ENCODE measurements at regions not wholly inside any gene's neighbourhood (a gene's known extent, or its start where the extent isn't known, plus 50 kb on each side); places are given as distances from the start of the nearest gene placed in this dataset.
"Not testable (repeated sequence)": the region's sequence is repeated elsewhere in the genome, so short reads cannot be mapped to it uniquely, and the experiment has no call there.

DNA sequence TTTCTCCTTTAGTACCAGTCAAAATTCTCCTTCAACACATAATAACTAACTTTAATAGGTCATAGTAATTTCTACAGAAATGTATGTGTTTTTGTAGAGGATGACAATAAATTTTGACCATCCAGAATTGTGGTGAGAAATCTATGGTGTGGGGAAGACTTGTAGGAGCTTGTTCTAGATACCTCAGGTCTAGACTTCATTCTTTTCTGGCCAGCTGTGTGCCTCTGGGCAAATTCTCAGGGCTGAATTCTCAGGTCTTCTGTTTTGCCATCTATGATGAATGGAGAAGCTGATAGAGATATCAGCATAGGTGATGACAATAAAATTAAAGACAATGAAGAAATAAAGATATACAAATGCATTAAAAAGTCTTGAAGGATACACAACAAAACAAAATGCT, 298.6 kb upstream of the MEF2C start:
- Histone ChIP-seq H3K4me3 (no peak overlapping the region), H3K4me1 (no peaks in the 10 kb centered on the region), H3K27me3 (ENCODE audit: low read depth) (no peaks in the 10 kb centered on the region), H3K36me3 (no peaks in the 10 kb centered on the region), H3K9me3 (replicated peaks) (no peaks in the 10 kb centered on the region), H3K27ac (replicated peaks) (no peak overlapping the region)
- intact Hi-C loops (cut with micrococcal nuclease) = no loop called here
- TF ChIP-seq, protein P1, sequence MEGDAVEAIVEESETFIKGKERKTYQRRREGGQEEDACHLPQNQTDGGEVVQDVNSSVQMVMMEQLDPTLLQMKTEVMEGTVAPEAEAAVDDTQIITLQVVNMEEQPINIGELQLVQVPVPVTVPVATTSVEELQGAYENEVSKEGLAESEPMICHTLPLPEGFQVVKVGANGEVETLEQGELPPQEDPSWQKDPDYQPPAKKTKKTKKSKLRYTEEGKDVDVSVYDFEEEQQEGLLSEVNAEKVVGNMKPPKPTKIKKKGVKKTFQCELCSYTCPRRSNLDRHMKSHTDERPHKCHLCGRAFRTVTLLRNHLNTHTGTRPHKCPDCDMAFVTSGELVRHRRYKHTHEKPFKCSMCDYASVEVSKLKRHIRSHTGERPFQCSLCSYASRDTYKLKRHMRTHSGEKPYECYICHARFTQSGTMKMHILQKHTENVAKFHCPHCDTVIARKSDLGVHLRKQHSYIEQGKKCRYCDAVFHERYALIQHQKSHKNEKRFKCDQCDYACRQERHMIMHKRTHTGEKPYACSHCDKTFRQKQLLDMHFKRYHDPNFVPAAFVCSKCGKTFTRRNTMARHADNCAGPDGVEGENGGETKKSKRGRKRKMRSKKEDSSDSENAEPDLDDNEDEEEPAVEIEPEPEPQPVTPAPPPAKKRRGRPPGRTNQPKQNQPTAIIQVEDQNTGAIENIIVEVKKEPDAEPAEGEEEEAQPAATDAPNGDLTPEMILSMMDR (IDR thresholded peaks at IDR 0.05; ENCODE audit: borderline replicate concordance) = no peak
- no peak for DNase-seq

GRCh38 chr5:89179731-89180130, 296.7 kb upstream of the MEF2C start:
- Histone ChIP-seq H3K4me1 (no peaks in the 10 kb centered on the region), H3K27ac (replicated peaks) (no peak overlapping the region), H3K27me3 (ENCODE audit: low read depth) (no peaks in the 10 kb centered on the region), H3K4me3 (no peak overlapping the region), H3K36me3 (no peaks in the 10 kb centered on the region), H3K9me3 (replicated peaks) (no peaks in the 10 kb centered on the region)
- DNase-seq = no peak
- intact Hi-C loops (cut with micrococcal nuclease) = no loop called here
- TF ChIP-seq, protein P1 (IDR thresholded peaks at IDR 0.05; ENCODE audit: borderline replicate concordance) = no peak

GRCh38 chr5:89178541-89178940, 295.6 kb upstream of the MEF2C start:
- Histone ChIP-seq H3K36me3 (no peaks in the 10 kb centered on the region), H3K9me3 (replicated peaks) (no peaks in the 10 kb centered on the region), H3K4me3 (no peak overlapping the region), H3K4me1 (no peaks in the 10 kb centered on the region), H3K27me3 (ENCODE audit: low read depth) (no peaks in the 10 kb centered on the region), H3K27ac (replicated peaks) (no peak overlapping the region)
- TF ChIP-seq, protein P1 (IDR thresholded peaks at IDR 0.05; ENCODE audit: borderline replicate concordance) = no peak
- DNase-seq = no peak
- intact Hi-C loops (cut with micrococcal nuclease) = no loop called here

DNA sequence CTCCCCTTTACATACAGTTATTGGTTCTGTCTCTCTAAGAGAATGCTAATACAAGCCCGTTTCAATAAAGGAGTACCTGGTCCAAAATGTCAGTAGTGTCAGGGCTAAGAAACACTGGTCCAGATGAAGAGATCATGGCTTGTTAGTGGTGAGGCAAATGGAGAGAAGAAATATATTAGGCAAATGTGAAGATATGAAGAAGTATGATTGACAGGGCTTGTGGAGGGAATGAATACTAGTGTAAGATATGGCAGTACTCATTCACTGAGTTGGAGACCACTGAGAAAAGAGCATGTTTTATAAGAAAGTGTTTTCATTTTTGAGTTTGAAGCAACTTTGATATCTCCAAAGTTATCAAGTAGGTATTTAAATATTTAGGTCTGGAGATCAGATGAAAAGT, 290.5 kb upstream of the MEF2C start:
- no peaks in the 10 kb centered on the region for H3K4me1 ChIP-seq
- no peak overlapping the region for H3K27ac ChIP-seq (replicated peaks)
- H3K36me3 ChIP-seq = no peaks in the 10 kb centered on the region
- intact Hi-C loops (cut with micrococcal nuclease) = no loop called here
- peaks cover 6% of the 10 kb centered on the region for H3K9me3 ChIP-seq (replicated peaks)
- H3K4me3 ChIP-seq = no peak overlapping the region
- no peak for DNase-seq
- H3K27me3 ChIP-seq (ENCODE audit: low read depth) = no peaks in the 10 kb centered on the region
- TF ChIP-seq, protein P1 (IDR thresholded peaks at IDR 0.05; ENCODE audit: borderline replicate concordance) = no peak

DNA sequence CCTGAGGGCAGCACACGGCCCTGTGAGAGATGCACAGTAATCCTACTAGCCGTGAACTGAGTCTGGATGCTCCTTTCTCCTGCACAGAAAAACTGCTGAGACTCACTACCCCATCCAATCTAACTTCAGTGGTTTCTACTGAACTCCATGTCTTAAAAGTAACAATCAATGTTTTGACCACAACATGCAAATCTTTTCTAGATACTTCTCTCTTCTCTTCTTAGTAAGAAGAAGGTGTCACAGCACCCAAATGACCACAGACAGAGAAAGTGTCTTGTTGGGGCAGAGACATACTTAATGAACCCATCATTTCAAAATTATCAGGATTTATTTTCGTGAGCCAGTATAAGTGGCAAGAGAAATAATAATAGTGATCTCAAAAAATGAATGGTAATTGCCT, 285.8 kb upstream of the MEF2C start:
- Histone ChIP-seq H3K4me1 (no peaks in the 10 kb centered on the region), H3K27me3 (ENCODE audit: low read depth) (no peaks in the 10 kb centered on the region), H3K4me3 (no peak overlapping the region), H3K27ac (replicated peaks) (no peak overlapping the region), H3K36me3 (no peaks in the 10 kb centered on the region), H3K9me3 (replicated peaks) (peaks cover 18% of the 10 kb centered on the region)
- intact Hi-C loops (cut with micrococcal nuclease) = no loop called here
- DNase-seq = no peak
- TF ChIP-seq, protein P1 (IDR thresholded peaks at IDR 0.05; ENCODE audit: borderline replicate concordance) = no peak

- H3K36me3 ChIP-seq; H3K27me3 ChIP-seq (ENCODE audit: low read depth); DNase-seq; intact Hi-C loops (cut with micrococcal nuclease); H3K4me3 ChIP-seq; H3K4me1 ChIP-seq; H3K27ac ChIP-seq (replicated peaks): not testable (repeated sequence)
- H3K9me3 ChIP-seq (replicated peaks) = peaks cover 29% of the 10 kb centered on the region
These were observed 281.7 kb upstream of the MEF2C start for GRCh38 chr5:89164703-89165102.

All from left ventricle myocardium inferior (tissue), 1 donor.